ENCODE measurements at regions not wholly inside any gene's neighbourhood (a gene's known extent, or its start where the extent isn't known, plus 50 kb on each side); places are given as distances from the start of the nearest gene placed in this dataset.

DNA sequence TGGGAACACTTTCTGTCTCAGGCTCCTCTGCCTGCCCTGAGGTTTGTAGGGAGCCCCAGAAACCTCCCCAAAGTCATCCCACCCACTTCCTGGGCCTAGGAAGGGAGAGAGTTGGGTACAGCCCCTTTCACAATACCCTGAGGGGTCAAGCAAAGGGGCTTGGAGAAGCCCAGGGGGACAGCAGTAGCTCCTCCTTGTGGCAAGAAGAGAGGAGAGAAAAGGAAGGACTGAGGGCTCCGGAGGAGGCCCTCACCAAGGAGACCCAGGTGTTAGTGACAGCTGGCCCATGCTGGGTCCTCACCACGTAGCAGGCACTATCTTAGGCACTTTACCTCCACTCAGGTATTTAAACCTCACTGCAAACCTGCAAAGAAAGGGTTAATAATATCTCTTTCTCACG lies 112.8 kb downstream of the IRX5 start:
- TF ChIP-seq, protein P1, sequence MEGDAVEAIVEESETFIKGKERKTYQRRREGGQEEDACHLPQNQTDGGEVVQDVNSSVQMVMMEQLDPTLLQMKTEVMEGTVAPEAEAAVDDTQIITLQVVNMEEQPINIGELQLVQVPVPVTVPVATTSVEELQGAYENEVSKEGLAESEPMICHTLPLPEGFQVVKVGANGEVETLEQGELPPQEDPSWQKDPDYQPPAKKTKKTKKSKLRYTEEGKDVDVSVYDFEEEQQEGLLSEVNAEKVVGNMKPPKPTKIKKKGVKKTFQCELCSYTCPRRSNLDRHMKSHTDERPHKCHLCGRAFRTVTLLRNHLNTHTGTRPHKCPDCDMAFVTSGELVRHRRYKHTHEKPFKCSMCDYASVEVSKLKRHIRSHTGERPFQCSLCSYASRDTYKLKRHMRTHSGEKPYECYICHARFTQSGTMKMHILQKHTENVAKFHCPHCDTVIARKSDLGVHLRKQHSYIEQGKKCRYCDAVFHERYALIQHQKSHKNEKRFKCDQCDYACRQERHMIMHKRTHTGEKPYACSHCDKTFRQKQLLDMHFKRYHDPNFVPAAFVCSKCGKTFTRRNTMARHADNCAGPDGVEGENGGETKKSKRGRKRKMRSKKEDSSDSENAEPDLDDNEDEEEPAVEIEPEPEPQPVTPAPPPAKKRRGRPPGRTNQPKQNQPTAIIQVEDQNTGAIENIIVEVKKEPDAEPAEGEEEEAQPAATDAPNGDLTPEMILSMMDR (IDR thresholded peaks at IDR 0.05), result no peak
- no peak for TF ChIP-seq POLR2A (IDR thresholded peaks at IDR 0.05)

All from Peyer's patch (tissue), 4 donors.